ENCODE measurements at regions not wholly inside any gene's neighbourhood (a gene's known extent, or its start where the extent isn't known, plus 50 kb on each side); places are given as distances from the start of the nearest gene placed in this dataset.

GRCh38 chr9:20044686-20045085 lies 255.8 kb upstream of the SLC24A2 start:
- peaks cover 30% of the 10 kb centered on the region for H3K4me1 Mint-ChIP-seq (ENCODE audit: low read depth)
- POLR2A ChIA-PET = no interaction called here
- no peaks in the 10 kb centered on the region for H3K36me3 Mint-ChIP-seq
- H3K9me3 Mint-ChIP-seq = no peaks in the 10 kb centered on the region
- CTCF ChIA-PET = no interaction called here
- intact Hi-C loops (cut with micrococcal nuclease) = no loop called here
- DNase-seq = no peak
- no peak overlapping the region for H3K4me3 Mint-ChIP-seq
- no peak overlapping the region for H3K27ac Mint-ChIP-seq
- no peaks in the 10 kb centered on the region for H3K27me3 Mint-ChIP-seq

- peaks cover 30% of the 10 kb centered on the region for H3K4me1 Mint-ChIP-seq (ENCODE audit: low read depth)
- no peaks in the 10 kb centered on the region for H3K9me3 Mint-ChIP-seq
- no peaks in the 10 kb centered on the region for H3K36me3 Mint-ChIP-seq
- no peaks in the 10 kb centered on the region for H3K27me3 Mint-ChIP-seq
- peak overlapping the region; percentile 53 for H3K4me3 Mint-ChIP-seq
- POLR2A ChIA-PET = interaction anchor here (0.7 to 1.0 kb wide), 2 partner anchors 165 to 167 kb away, joined by 3 read pairs; no protein-coding TSS in a partner anchor
- intact Hi-C loops (cut with micrococcal nuclease) = loop anchor here (1.0 to 2.0 kb wide), 7 partner anchors 29 to 579 kb away; partner anchors contain the start of gene MLLT3
- CTCF ChIA-PET = interaction anchor here (0.6 to 0.8 kb wide), 2 partner anchors 45 to 312 kb away, joined by 3 read pairs; no protein-coding TSS in a partner anchor
- peak overlapping the region; percentile 70 for H3K27ac Mint-ChIP-seq
- no peak for DNase-seq
These were observed 254.6 kb upstream of the SLC24A2 start for GRCh38 chr9:20043461-20043860.

- intact Hi-C loops (cut with micrococcal nuclease) = loop anchor here (1.0 to 2.0 kb wide), 7 partner anchors 28 to 579 kb away; partner anchors contain the start of gene MLLT3
- H3K36me3 Mint-ChIP-seq = no peaks in the 10 kb centered on the region
- H3K9me3 Mint-ChIP-seq = no peaks in the 10 kb centered on the region
- CTCF ChIA-PET = interaction anchor here (0.6 to 0.8 kb wide), 2 partner anchors 44 to 312 kb away, joined by 3 read pairs; no protein-coding TSS in a partner anchor
- H3K27ac Mint-ChIP-seq = peak overlapping the region; percentile 70
- no peaks in the 10 kb centered on the region for H3K27me3 Mint-ChIP-seq
- DNase-seq = peak; percentile 23
- peak overlapping the region; percentile 53 for H3K4me3 Mint-ChIP-seq
- POLR2A ChIA-PET = interaction anchor here (0.7 to 1.0 kb wide), 2 partner anchors 166 to 167 kb away, joined by 3 read pairs; no protein-coding TSS in a partner anchor
- H3K4me1 Mint-ChIP-seq (ENCODE audit: low read depth) = peaks cover 30% of the 10 kb centered on the region
These were observed 254.2 kb upstream of the SLC24A2 start for GRCh38 chr9:20043035-20043434.

GRCh38 chr9:20042128-20042711 lies 253.4 kb upstream of the SLC24A2 start:
- DNase-seq = no peak
- CTCF ChIA-PET = no interaction called here
- peak overlapping the region; percentile 70 for H3K27ac Mint-ChIP-seq

GRCh38 chr9:20041697-20042081 lies 252.9 kb upstream of the SLC24A2 start:
- H3K9me3 Mint-ChIP-seq = no peaks in the 10 kb centered on the region
- ChIA-PET CTCF (no interaction called here), POLR2A (no interaction called here)
- no peak overlapping the region for H3K27ac Mint-ChIP-seq
- no peaks in the 10 kb centered on the region for H3K36me3 Mint-ChIP-seq
- intact Hi-C loops (cut with micrococcal nuclease) = loop anchor here (2.0 kb wide), 3 partner anchors 27 to 273 kb away; no protein-coding TSS in a partner anchor
- no peak for DNase-seq
- H3K4me1 Mint-ChIP-seq (ENCODE audit: low read depth) = peaks cover 30% of the 10 kb centered on the region
- no peaks in the 10 kb centered on the region for H3K27me3 Mint-ChIP-seq
- H3K4me3 Mint-ChIP-seq = no peak overlapping the region

More at GRCh38 chr9:20042128-20042711, 253.4 kb upstream of the SLC24A2 start:
- H3K4me1 Mint-ChIP-seq (ENCODE audit: low read depth) = peaks cover 30% of the 10 kb centered on the region
- intact Hi-C loops (cut with micrococcal nuclease) = loop anchor here (2.0 kb wide), 3 partner anchors 27 to 273 kb away; no protein-coding TSS in a partner anchor
- H3K36me3 Mint-ChIP-seq = no peaks in the 10 kb centered on the region
- H3K4me3 Mint-ChIP-seq = no peak overlapping the region
- POLR2A ChIA-PET = no interaction called here
- no peaks in the 10 kb centered on the region for H3K9me3 Mint-ChIP-seq
- H3K27me3 Mint-ChIP-seq = no peaks in the 10 kb centered on the region

- CTCF ChIA-PET = no interaction called here
- no peaks in the 10 kb centered on the region for H3K27me3 Mint-ChIP-seq
- no peak overlapping the region for H3K4me3 Mint-ChIP-seq
- intact Hi-C loops (cut with micrococcal nuclease) = no loop called here
- H3K9me3 Mint-ChIP-seq = no peaks in the 10 kb centered on the region
- no peaks in the 10 kb centered on the region for H3K36me3 Mint-ChIP-seq
- H3K27ac Mint-ChIP-seq = no peak overlapping the region
- peaks cover 30% of the 10 kb centered on the region for H3K4me1 Mint-ChIP-seq (ENCODE audit: low read depth)
- POLR2A ChIA-PET = no interaction called here
- no peak for DNase-seq
These were observed 252.3 kb upstream of the SLC24A2 start for GRCh38 chr9:20040991-20041696.

- H3K4me3 Mint-ChIP-seq = no peak overlapping the region
- H3K27ac Mint-ChIP-seq = no peak overlapping the region
- no peaks in the 10 kb centered on the region for H3K9me3 Mint-ChIP-seq
- peaks cover 17% of the 10 kb centered on the region for H3K4me1 Mint-ChIP-seq (ENCODE audit: low read depth)
- no peak for DNase-seq
- no peaks in the 10 kb centered on the region for H3K36me3 Mint-ChIP-seq
- no peaks in the 10 kb centered on the region for H3K27me3 Mint-ChIP-seq
- POLR2A ChIA-PET = no interaction called here
- intact Hi-C loops (cut with micrococcal nuclease) = no loop called here
- CTCF ChIA-PET = no interaction called here
These were observed 248.9 kb upstream of the SLC24A2 start for GRCh38 chr9:20037699-20038098.

- POLR2A ChIA-PET = no interaction called here
- intact Hi-C loops (cut with micrococcal nuclease) = no loop called here
- CTCF ChIA-PET = no interaction called here
- DNase-seq = no peak
- no peaks in the 10 kb centered on the region for H3K9me3 Mint-ChIP-seq
- no peak overlapping the region for H3K27ac Mint-ChIP-seq
- no peaks in the 10 kb centered on the region for H3K36me3 Mint-ChIP-seq
- H3K4me3 Mint-ChIP-seq = no peak overlapping the region
- no peaks in the 10 kb centered on the region for H3K27me3 Mint-ChIP-seq
- H3K4me1 Mint-ChIP-seq (ENCODE audit: low read depth) = peaks cover 3% of the 10 kb centered on the region
These were observed 244.7 kb upstream of the SLC24A2 start for GRCh38 chr9:20033511-20033910.

GRCh38 chr9:20032413-20033006 lies 243.7 kb upstream of the SLC24A2 start:
- no peak overlapping the region for H3K4me3 Mint-ChIP-seq
- no peaks in the 10 kb centered on the region for H3K9me3 Mint-ChIP-seq
- peaks cover 3% of the 10 kb centered on the region for H3K4me1 Mint-ChIP-seq (ENCODE audit: low read depth)
- no peaks in the 10 kb centered on the region for H3K27me3 Mint-ChIP-seq
- H3K36me3 Mint-ChIP-seq = no peaks in the 10 kb centered on the region
- ChIA-PET CTCF (no interaction called here), POLR2A (no interaction called here)
- H3K27ac Mint-ChIP-seq = no peak overlapping the region
- no peak for DNase-seq
- intact Hi-C loops (cut with micrococcal nuclease) = no loop called here

- Mint-ChIP-seq H3K27me3 (no peaks in the 10 kb centered on the region), H3K4me1 (ENCODE audit: low read depth) (peaks cover 3% of the 10 kb centered on the region), H3K9me3 (no peaks in the 10 kb centered on the region), H3K36me3 (no peaks in the 10 kb centered on the region), H3K27ac (no peak overlapping the region), H3K4me3 (no peak overlapping the region)
- no peak for DNase-seq
- ChIA-PET POLR2A (no interaction called here), CTCF (no interaction called here)
- intact Hi-C loops (cut with micrococcal nuclease) = no loop called here
These were observed 243.0 kb upstream of the SLC24A2 start for GRCh38 chr9:20031836-20032235.

GRCh38 chr9:20030671-20031070 lies 241.8 kb upstream of the SLC24A2 start:
- ChIA-PET CTCF (no interaction called here), POLR2A (no interaction called here)
- Mint-ChIP-seq H3K27ac (no peak overlapping the region), H3K4me3 (no peak overlapping the region), H3K36me3 (no peaks in the 10 kb centered on the region), H3K4me1 (ENCODE audit: low read depth) (peaks cover 3% of the 10 kb centered on the region), H3K27me3 (no peaks in the 10 kb centered on the region), H3K9me3 (no peaks in the 10 kb centered on the region)
- DNase-seq = no peak
- intact Hi-C loops (cut with micrococcal nuclease) = no loop called here

- intact Hi-C loops (cut with micrococcal nuclease) = no loop called here
These were observed 241.4 kb upstream of the SLC24A2 start for GRCh38 chr9:20030221-20030620.

More at GRCh38 chr9:20030221-20030620, 241.4 kb upstream of the SLC24A2 start:
- Mint-ChIP-seq H3K27me3 (no peaks in the 10 kb centered on the region), H3K4me1 (ENCODE audit: low read depth) (peaks cover 3% of the 10 kb centered on the region), H3K4me3 (no peak overlapping the region), H3K36me3 (no peaks in the 10 kb centered on the region), H3K9me3 (no peaks in the 10 kb centered on the region), H3K27ac (no peak overlapping the region)
- ChIA-PET CTCF (interaction anchor here (1.0 kb wide), 1 partner anchor 14 kb away, joined by 3 read pairs; no protein-coding TSS in a partner anchor), POLR2A (no interaction called here)
- DNase-seq = no peak

All from activated CD4-positive, alpha-beta memory T cell treated with anti-CD3 and anti-CD28 coated beads for 36 hours (primary cell).